ENCODE measurements at regions not wholly inside any gene's neighbourhood (a gene's known extent, or its start where the extent isn't known, plus 50 kb on each side); places are given as distances from the start of the nearest gene placed in this dataset.

DNA sequence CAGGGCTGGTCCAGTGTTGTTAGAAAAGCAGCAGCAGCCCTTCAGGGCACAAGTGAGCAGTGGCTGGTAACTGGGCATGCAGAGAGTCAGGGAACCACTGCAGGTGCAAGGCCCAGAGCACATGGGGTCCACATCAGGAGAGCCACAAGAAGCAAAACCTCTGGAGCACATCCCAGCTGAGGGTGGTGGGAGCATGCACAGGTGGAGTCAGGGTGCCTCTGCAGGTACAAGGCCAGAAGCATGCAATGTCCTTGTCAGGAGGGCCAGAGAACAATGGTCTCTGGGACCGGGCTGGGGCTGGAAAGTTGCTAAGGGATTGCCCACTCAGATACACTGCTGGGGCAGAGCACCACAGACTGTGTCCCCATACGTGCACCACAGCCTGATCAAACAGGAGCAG is 226.1 kb upstream of the UBE2E2 start:
- DNase-seq = no peak

GRCh38 chr3:22977650-22978289 is 225.4 kb upstream of the UBE2E2 start:
- DNase-seq = no peak

- no peak for DNase-seq
Measured at GRCh38 chr3:22979581-22979980, 223.5 kb upstream of the UBE2E2 start.

- no peak for DNase-seq
Measured at GRCh38 chr3:22980346-22980745, 222.8 kb upstream of the UBE2E2 start.

GRCh38 chr3:22981166-22981565 is 222.0 kb upstream of the UBE2E2 start:
- no peak for DNase-seq

- DNase-seq = no peak
Measured at GRCh38 chr3:22981861-22982260, 221.3 kb upstream of the UBE2E2 start.

GRCh38 chr3:22982981-22983587 is 220.0 kb upstream of the UBE2E2 start:
- no peak for DNase-seq

DNA sequence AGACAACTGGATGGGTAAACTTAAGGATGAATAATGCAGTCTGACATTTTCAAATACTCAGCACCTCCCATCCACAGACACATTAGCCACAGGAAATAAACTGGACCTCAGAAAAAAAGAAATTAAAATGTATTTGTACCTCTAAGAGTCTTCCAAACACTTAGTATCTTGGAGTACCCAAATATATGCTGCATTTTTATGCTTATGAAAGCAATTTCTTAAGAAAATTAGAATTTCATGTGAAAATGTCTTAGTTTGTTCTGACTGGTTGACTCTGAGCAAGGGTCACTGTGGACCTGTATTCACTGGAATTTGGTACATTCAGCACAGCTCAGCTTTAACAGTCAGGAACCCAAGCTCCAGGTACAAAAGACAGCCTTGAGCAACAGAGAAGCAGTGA is 216.2 kb upstream of the UBE2E2 start:
- DNase-seq = no peak

DNA sequence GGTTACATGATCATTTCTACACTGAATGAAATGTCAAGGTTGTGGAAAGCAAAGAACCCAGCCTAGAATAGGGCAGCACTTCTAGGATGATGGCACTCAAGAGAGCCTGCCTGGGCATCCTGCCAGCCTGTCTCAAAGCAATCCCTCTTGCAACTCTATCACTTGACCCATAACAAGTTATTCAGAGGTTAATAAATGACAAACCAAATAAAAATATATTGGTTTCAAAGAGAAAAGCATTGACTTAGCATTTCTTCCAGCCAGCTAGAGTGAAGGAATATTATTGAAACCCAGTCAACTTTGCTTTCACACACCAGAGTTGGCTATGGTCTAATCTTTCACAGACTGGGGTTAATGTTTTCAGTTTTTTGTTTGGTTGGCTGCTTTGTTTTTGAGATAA is 214.6 kb upstream of the UBE2E2 start:
- DNase-seq = no peak

GRCh38 chr3:22989716-22990115 is 213.4 kb upstream of the UBE2E2 start:
- no peak for DNase-seq

DNA sequence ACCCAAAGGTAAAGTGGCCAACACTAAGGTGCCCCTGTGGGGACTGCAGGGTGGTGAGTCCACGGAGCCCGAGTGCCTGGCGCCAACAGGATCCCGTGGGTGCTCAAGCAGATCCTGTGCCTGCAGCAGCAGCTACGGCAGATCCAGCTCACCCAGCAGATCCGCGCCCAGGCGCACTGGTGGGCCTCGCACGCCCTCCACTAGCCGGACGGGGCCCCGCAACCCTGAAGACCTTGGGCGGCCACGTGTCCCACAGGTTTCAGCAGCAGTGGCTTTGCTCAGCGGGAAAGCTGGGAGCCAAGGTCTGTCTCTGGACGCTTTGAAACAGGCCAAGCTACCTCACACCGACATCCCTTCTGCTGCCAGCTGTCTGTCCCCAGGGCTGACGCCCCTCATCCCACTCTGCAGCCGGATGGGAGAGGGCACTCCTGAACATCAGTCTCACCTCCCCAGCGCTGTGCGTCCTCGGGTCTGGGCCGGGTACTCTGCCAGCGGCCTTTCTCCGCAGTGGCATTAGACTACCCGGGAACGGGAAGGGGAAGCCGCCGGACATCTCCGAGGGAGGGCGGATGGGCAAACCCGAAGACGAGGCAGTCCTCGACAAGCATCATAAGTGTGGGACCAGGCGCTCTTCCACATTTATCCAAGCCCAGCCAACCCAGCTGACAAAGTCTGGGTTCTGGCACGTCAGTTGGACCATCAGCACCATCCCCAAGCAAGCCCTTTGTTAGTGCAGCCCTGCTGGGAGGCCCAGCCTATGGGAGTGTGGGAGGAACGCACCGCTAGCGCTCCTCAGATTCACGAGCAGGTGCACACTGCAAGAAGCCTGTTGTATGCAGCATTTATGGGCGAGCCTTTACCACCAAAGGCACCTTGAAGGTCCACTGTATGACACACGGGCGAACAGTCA is 212.6 kb upstream of the UBE2E2 start:
- no peak for DNase-seq

DNA sequence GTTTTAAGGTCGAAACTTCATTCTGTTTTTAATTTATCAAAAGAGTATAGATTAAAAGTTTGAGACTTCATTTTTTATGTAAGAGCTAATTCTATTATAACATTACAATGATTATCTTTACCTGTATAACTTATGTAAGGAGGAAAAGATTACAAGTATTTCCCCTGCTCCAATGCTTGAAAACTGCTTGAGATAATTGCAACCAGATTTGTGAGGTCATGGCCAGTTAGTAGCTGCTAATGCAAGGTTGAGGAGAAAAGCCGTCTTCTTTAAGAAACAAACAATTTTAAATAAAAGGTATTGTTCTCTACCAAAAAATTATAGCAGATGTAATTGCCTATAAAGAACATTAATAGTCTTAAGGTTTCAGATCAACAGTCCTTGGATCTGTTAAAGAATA is 208.3 kb upstream of the UBE2E2 start:
- no peak for DNase-seq

DNA sequence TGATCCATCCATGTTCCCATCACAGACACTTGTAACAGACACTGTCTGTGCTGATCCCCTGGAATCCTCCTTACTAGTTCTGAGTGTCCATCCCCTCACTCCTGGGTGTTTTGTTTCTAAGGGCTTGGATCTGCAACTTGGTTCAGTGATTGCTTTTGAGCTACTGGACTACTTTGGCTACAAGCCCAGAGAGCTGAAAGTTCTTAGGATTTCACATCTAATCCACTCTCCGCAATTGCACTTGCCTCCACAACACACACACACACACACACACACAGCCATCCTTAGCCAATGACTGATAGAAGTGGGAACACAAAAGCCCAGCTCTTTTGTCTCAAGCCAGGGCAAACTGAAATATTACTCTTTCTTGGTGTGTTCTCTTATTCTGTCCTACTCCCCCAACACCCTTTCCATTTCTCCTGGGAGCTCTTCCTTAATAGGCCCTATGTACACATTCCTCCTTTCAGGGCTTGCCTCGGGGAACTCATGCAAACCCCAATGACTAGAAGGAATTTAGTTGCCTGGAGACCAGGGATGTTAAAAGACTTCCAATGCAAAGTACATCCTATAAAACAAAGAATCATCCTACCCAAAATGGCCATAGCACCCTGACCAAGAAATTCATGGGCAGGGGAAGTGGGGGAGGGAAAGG is 206.1 kb upstream of the UBE2E2 start:
- no peak for DNase-seq

DNA sequence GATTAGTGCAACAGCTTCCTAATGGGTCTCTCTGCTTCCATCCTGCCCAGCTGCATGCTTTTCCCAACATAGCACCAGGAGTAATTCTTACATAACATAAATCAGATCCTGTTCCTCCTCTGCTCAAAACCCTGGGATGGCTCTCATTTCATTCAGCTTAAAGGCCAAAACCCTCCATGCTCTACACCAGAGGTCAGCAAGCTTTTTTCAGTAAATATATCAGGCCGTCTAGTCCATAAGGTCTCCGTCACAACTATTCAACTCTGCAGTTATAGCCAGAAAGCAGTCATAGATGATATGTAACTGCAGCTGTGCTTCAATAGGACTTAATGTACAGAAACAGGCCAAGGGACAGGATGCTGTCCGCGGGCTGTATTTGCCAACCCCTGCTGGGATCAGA is 202.8 kb upstream of the UBE2E2 start:
- DNase-seq = no peak

DNA sequence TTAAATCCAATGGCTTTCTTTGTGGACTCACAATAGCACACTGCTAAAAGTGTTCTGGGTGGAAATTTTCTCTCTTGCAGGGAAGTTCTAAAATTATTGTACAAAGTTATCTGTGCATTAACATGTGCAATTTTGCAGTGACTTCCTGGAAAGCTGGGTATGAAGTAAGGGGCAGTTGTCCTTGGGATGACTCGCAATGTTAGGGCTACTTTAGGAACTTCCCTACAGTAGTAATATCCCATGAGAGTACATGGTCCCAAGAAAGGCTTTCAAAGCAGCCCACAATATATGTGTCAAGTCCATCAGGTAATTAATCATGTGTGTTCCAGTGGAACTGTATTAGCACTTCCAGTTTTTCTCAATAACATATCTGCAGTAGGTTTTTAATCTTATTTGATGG is 201.0 kb upstream of the UBE2E2 start:
- DNase-seq = no peak

- DNase-seq = peak; percentile 16
Measured at GRCh38 chr3:23002836-23003732, 200.0 kb upstream of the UBE2E2 start.

GRCh38 chr3:23003733-23004046 is 199.4 kb upstream of the UBE2E2 start:
- no peak for DNase-seq

DNA sequence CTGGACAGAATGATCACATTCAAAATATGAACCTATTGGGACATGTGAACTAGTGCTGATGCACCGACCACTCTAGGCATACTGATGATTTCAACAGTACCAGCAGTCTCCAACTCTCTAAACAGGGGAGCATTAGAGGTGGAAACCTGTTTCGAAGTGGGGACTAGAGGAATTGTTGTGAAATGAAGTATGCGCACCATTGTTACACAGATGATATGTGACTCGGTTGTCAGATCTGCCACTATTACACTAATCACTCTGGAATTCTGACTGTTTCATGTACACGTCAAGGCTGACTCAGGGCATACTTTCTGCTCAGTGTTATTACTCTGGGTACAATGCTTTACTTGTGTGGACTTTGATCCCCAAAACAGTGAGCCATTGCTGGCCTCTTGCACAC is 198.2 kb upstream of the UBE2E2 start:
- DNase-seq = no peak

GRCh38 chr3:23017801-23018200 is 185.3 kb upstream of the UBE2E2 start:
- DNase-seq = no peak

- DNase-seq = no peak
Measured at GRCh38 chr3:23019596-23020300, 183.4 kb upstream of the UBE2E2 start.

DNA sequence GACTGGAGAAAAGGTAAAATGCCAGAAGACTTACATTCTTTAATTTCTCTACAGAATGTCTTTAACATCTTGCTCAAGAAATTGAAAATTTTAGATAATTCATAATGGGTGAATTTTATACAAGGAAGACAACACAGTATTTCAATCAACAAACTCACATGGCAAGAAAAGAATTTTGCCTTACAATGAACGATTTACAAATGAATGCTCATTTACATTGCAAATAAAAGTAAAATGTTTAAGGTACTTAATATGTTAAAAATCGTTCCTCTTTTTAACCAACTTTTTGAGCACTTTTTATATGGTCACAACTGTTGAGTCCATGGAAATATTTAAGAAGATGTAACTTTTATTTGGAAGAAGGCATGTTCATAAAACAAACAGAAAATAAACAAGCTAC is 174.8 kb upstream of the UBE2E2 start:
- DNase-seq = no peak

DNA sequence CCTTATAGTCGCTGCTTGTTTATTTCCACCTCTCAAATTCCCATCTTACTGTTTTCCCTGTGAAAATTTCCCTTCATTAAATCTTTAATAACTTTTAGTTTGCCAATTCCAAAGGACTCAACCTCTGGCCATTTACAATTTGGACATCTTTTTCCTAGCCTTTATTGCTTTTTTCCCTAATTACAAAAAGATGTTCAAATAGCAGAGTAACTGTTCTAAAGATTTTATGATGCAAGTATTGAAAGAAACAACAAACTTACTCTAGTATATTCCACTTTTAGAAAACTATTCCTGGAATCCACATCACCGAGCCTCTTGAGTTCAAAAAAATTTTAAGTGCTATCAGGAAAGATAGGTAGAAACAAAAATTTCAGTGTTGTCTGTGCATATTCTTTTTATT is 174.1 kb upstream of the UBE2E2 start:
- no peak for DNase-seq

Data from NCI-H1436 treated with DMSO at 0.1 percent for 48 hours (cell line).